ENCODE measurements at regions not wholly inside any gene's neighbourhood (a gene's known extent, or its start where the extent isn't known, plus 50 kb on each side); places are given as distances from the start of the nearest gene placed in this dataset.

DNA sequence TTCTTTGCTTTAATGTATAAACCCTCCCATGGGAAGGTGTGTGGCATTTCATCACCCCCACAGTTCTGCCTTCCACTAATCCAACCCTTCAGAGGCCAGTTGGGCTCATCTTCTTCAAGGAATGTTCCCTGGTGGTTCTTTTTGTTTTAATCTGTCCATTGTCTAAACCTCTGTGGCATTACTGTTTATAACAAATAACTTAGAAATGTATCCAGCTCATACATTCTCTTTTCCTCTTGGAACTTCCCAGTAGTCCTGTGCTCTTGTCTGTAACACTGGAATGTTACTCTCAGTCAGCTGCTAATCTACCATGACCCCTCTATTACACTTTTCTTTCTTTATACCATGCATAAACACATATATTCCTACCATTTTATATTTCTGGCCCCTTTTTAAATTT is 213.5 kb upstream of the TARS1 start:
- TF ChIP-seq POLR2A (IDR thresholded peaks at IDR 0.05) (no peak), CTCF (IDR thresholded peaks at IDR 0.05) (no peak)

All from uterus (tissue), 2 donors.